ENCODE measurements at regions not wholly inside any gene's neighbourhood (a gene's known extent, or its start where the extent isn't known, plus 50 kb on each side); places are given as distances from the start of the nearest gene placed in this dataset.
"Not testable (repeated sequence)": the region's sequence is repeated elsewhere in the genome, so short reads cannot be mapped to it uniquely, and the experiment has no call there.

DNA sequence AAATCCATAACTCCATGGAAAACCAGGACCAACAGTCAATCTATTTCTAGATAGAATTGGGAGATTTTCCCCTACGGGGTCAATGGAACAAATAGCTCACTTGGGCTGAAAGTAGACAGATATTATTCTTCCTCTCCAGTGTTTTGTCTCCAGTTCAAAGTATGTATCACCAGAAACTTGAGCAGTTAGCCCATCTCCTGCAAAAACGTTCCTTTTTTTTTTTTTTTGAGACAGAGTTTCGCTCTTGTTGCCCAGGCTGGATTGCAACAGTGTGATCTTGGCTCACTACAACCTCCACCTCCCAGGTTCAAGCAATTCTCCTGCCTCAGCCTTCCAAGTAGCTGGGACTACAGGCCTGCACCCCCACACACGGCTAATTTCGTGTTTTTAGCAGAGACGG is 390.0 kb upstream of the AUTS2 start:
- no peak for TF ChIP-seq CTCF (IDR thresholded peaks at IDR 0.05; ENCODE audit: low read depth, low read length, missing control alignments)
- Histone ChIP-seq H3K4me3 (ENCODE audit: low read depth, low read length) (no peak overlapping the region), H3K27me3 (replicated peaks) (no peaks in the 10 kb centered on the region), H3K36me3 (replicated peaks) (no peaks in the 10 kb centered on the region), H3K27ac (no peak overlapping the region)
- in situ Hi-C loops (cut with HindIII; ENCODE audit: low pct_ligation_motif_present, low sequenced_read_pairs), result no loop called here
- DNase-seq, result no peak

- no peaks in the 10 kb centered on the region for H3K36me3 ChIP-seq (replicated peaks)
- no peak overlapping the region for H3K4me3 ChIP-seq (ENCODE audit: low read depth, low read length)
- in situ Hi-C loops (cut with HindIII; ENCODE audit: low pct_ligation_motif_present, low sequenced_read_pairs), result no loop called here
- no peaks in the 10 kb centered on the region for H3K27me3 ChIP-seq (replicated peaks)
- TF ChIP-seq CTCF (IDR thresholded peaks at IDR 0.05; ENCODE audit: low read depth, low read length, missing control alignments), result no peak
- H3K27ac ChIP-seq, result no peak overlapping the region
- no peak for DNase-seq
Observed at GRCh38 chr7:69208848-69209247, 389.4 kb upstream of the AUTS2 start.

- no peaks in the 10 kb centered on the region for H3K36me3 ChIP-seq (replicated peaks)
- no peak overlapping the region for H3K4me3 ChIP-seq (ENCODE audit: low read depth, low read length)
- H3K27me3 ChIP-seq (replicated peaks), result no peaks in the 10 kb centered on the region
- TF ChIP-seq CTCF (IDR thresholded peaks at IDR 0.05; ENCODE audit: low read depth, low read length, missing control alignments), result no peak
- no peak overlapping the region for H3K27ac ChIP-seq
- DNase-seq, result no peak
- in situ Hi-C loops (cut with HindIII; ENCODE audit: low pct_ligation_motif_present, low sequenced_read_pairs), result no loop called here
Observed at GRCh38 chr7:69211336-69211735, 386.9 kb upstream of the AUTS2 start.

GRCh38 chr7:69211739-69212138 is 386.5 kb upstream of the AUTS2 start:
- no peak for TF ChIP-seq CTCF (IDR thresholded peaks at IDR 0.05; ENCODE audit: low read depth, low read length, missing control alignments)
- Histone ChIP-seq H3K4me3 (ENCODE audit: low read depth, low read length) (no peak overlapping the region), H3K36me3 (replicated peaks) (no peaks in the 10 kb centered on the region), H3K27me3 (replicated peaks) (no peaks in the 10 kb centered on the region), H3K27ac (no peak overlapping the region)
- in situ Hi-C loops (cut with HindIII; ENCODE audit: low pct_ligation_motif_present, low sequenced_read_pairs), result no loop called here
- DNase-seq, result no peak

GRCh38 chr7:69213878-69214277 is 384.4 kb upstream of the AUTS2 start:
- in situ Hi-C loops (cut with HindIII; ENCODE audit: low pct_ligation_motif_present, low sequenced_read_pairs), result no loop called here
- no peak overlapping the region for H3K4me3 ChIP-seq (ENCODE audit: low read depth, low read length)
- no peaks in the 10 kb centered on the region for H3K36me3 ChIP-seq (replicated peaks)
- DNase-seq, result no peak
- TF ChIP-seq CTCF (IDR thresholded peaks at IDR 0.05; ENCODE audit: low read depth, low read length, missing control alignments), result no peak
- no peaks in the 10 kb centered on the region for H3K27me3 ChIP-seq (replicated peaks)
- H3K27ac ChIP-seq, result no peak overlapping the region

DNA sequence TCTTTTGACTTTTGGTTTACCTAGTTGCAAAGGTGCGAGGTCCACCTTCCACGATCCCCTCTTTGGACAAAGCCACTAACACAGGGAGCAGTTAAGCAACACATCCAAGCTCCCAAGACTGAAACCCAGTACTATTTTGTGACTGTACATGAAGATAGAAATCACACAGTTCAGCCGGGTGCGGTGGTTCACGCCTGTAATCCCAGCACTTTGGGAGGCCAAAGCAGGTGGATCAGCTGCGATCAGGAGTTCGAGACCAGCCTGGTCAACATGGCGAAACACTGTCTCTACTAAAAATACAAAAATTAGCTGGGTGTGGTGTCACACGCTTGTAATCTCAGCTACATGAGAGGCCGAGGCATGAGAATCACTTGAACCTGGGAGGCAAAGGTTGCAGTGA is 382.8 kb upstream of the AUTS2 start:
- H3K36me3 ChIP-seq (replicated peaks); H3K4me3 ChIP-seq (ENCODE audit: low read depth, low read length); H3K27ac ChIP-seq; in situ Hi-C loops (cut with HindIII; ENCODE audit: low pct_ligation_motif_present, low sequenced_read_pairs); H3K27me3 ChIP-seq (replicated peaks); DNase-seq: not testable (repeated sequence)
